ENCODE measurements at regions not wholly inside any gene's neighbourhood (a gene's known extent, or its start where the extent isn't known, plus 50 kb on each side); places are given as distances from the start of the nearest gene placed in this dataset.

DNA sequence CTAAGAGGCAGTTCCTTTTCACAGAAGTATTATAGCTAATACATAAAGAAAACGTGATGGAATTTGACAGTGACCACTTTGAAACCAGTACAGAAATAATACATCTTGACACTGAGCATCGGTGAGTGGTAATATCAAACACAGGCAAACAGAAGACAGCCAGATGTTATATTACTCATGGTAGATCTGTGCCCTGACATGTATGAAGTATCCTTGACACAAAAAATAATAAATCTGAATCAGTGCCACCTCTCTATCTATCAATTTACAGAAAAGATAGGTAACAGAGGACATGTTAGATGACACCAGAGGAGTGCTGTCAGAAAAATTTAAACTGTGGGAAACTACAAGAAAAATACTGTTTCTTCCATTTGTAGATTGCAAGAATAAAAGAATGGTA, 217.4 kb upstream of the POT1 start:
- POLR2A ChIA-PET, result no interaction called here
- Mint-ChIP-seq H3K27me3 (ENCODE audit: low read depth) (no peaks in the 10 kb centered on the region), H3K36me3 (ENCODE audit: low read depth) (no peaks in the 10 kb centered on the region)

DNA sequence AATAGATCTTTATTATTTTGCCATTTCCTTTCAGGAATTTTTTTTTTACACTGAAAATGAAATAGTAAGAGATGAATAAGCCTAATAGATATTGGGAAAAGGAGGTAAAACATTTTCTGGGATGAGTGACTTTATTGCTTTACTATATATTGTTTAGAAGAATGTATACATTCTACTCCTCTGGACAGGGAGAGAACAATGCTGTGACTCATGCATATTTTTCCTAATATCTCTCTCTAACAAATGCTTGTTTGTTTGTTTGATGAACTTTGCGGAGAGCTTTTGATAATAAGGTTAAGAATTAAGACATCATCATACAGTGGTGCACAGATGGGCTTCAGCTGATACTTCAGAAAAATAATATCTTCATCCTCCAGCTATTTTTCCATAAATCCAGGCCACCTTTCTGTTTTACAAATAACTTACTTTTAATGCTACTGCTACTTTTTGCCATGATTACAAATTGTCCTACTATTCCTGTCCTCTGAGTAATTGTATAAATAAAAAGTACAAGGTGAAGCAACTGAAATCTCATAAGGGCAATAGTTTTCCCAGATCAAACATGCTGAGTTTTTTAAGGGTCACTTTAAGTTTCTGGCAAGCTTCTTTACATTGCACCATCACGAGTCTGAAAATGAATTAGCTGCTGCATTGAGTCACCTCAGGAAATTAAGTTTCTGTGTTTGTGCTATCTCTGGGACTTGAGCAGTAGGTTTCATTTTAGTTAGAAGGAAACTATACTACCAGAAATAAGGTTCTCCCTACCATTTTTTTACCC, 207.3 kb upstream of the POT1 start:
- ATAC-seq (no peak), DNase-seq (no peak)
- no peaks in the 10 kb centered on the region for H3K27me3 Mint-ChIP-seq (ENCODE audit: low read depth)
- no peak overlapping the region for H3K27ac Mint-ChIP-seq
- H3K36me3 Mint-ChIP-seq (ENCODE audit: low read depth), result no peaks in the 10 kb centered on the region
- no peak overlapping the region for H3K4me3 Mint-ChIP-seq
- H3K4me1 Mint-ChIP-seq (ENCODE audit: low read depth), result no peaks in the 10 kb centered on the region
- ChIA-PET POLR2A (no interaction called here), CTCF (interaction anchor here (0.9 kb wide), 1 partner anchor 26 kb away, joined by 4 read pairs; no protein-coding TSS in a partner anchor)
- H3K9me3 Mint-ChIP-seq (ENCODE audit: insufficient read depth), result no peaks in the 10 kb centered on the region

More for the DNA sequence above, 217.4 kb upstream of the POT1 start:
- ATAC-seq, result no peak
- Mint-ChIP-seq H3K4me3 (no peak overlapping the region), H3K27ac (no peak overlapping the region), H3K4me1 (ENCODE audit: low read depth) (no peaks in the 10 kb centered on the region), H3K9me3 (ENCODE audit: insufficient read depth) (no peaks in the 10 kb centered on the region)
- no peak for DNase-seq
- CTCF ChIA-PET, result no interaction called here

DNA sequence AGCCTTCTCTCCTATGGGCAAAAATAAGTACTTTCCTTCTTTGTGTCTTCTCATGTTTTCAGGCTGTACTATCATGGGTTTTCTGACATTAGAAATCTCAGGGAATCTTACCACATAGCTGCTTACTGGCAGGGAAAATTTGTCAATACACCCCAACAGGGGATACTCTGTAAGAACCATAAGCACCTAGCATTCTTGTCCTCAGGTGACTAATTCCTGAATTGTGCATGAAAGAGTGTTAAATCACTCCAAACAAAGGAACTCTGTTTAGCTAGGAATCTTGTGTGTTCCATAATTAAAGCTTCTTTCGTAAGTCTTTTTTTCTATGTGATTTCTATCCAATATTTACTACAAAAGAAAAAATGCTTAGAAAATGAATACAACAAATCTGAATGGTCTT, 206.7 kb upstream of the POT1 start:
- ATAC-seq (no peak), DNase-seq (no peak)
- Mint-ChIP-seq H3K4me3 (no peak overlapping the region), H3K27ac (no peak overlapping the region), H3K4me1 (ENCODE audit: low read depth) (no peaks in the 10 kb centered on the region), H3K36me3 (ENCODE audit: low read depth) (no peaks in the 10 kb centered on the region), H3K9me3 (ENCODE audit: insufficient read depth) (no peaks in the 10 kb centered on the region), H3K27me3 (ENCODE audit: low read depth) (no peaks in the 10 kb centered on the region)
- POLR2A ChIA-PET, result no interaction called here
- CTCF ChIA-PET, result no interaction called here

DNA sequence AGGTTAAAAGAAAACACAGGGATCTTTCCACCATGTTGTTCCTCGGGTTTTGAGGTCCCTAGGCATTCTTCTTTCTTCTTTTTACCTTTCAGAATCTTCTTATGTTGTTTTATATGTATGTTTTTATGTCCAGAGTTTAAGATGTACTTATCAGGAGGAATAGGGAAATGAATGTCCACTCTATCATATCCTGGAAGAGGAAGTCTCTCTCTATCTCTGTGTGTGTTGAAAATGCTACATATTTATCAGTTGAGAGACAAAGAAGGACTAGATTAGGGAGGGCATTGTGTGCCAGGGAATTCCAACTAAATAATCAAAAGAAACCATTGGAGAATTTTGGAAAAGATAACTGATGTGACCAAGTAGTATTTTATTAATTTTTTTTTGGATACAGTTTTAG, 200.5 kb upstream of the POT1 start:
- no peaks in the 10 kb centered on the region for H3K36me3 Mint-ChIP-seq (ENCODE audit: low read depth)
- ATAC-seq (no peak), DNase-seq (no peak)
- no peak overlapping the region for H3K27ac Mint-ChIP-seq
- H3K27me3 Mint-ChIP-seq (ENCODE audit: low read depth), result no peaks in the 10 kb centered on the region
- H3K4me1 Mint-ChIP-seq (ENCODE audit: low read depth), result no peaks in the 10 kb centered on the region
- H3K4me3 Mint-ChIP-seq, result no peak overlapping the region
- peaks cover 6% of the 10 kb centered on the region for H3K9me3 Mint-ChIP-seq (ENCODE audit: insufficient read depth)
- ChIA-PET POLR2A (no interaction called here), CTCF (no interaction called here)

DNA sequence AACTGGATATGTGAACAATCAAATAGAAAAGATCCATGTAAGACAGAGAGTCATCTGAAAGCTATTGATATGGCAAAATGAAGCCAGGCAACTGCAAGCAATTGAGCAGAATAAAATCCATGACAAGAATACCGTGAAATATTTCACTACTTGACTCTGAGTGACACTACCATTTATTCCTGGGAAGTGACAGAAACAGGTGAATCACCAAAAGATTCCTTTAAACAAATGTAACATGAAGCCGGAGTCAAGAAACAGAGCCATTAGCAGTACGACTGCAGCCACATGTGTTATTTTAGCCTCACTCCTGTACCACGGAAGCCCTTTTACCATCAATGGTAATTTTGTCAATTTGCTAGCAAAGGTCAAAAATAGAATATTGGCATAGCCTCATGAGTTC, 197.7 kb upstream of the POT1 start:
- H3K4me3 Mint-ChIP-seq, result no peak overlapping the region
- H3K9me3 Mint-ChIP-seq (ENCODE audit: insufficient read depth), result peaks cover 6% of the 10 kb centered on the region
- no peaks in the 10 kb centered on the region for H3K36me3 Mint-ChIP-seq (ENCODE audit: low read depth)
- no peaks in the 10 kb centered on the region for H3K27me3 Mint-ChIP-seq (ENCODE audit: low read depth)
- DNase-seq, result no peak
- ChIA-PET CTCF (no interaction called here), POLR2A (no interaction called here)
- no peak for ATAC-seq
- H3K4me1 Mint-ChIP-seq (ENCODE audit: low read depth), result no peaks in the 10 kb centered on the region
- no peak overlapping the region for H3K27ac Mint-ChIP-seq

DNA sequence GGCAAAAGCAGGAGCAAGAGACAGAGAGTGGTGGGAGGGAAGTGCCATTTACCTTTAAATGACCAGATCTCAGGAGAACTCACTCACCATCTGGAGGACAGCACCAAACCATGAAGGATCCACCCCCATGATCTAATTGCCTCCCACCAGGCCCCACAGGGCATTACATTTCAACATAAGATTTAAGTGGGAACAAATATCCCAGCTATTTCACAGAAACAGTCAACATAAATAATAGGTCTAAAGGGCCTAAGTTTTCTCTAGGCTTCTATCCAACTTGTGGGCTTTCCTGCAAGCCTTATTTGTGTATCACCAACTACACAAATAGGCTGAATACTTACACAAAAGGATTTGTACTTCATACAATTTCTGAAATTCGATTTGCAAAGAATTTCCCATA, 196.8 kb upstream of the POT1 start:
- DNase-seq, result no peak
- Mint-ChIP-seq H3K9me3 (ENCODE audit: insufficient read depth) (peaks cover 6% of the 10 kb centered on the region), H3K27me3 (ENCODE audit: low read depth) (no peaks in the 10 kb centered on the region), H3K4me1 (ENCODE audit: low read depth) (no peaks in the 10 kb centered on the region), H3K4me3 (no peak overlapping the region), H3K36me3 (ENCODE audit: low read depth) (no peaks in the 10 kb centered on the region), H3K27ac (no peak overlapping the region)
- ChIA-PET POLR2A (no interaction called here), CTCF (no interaction called here)
- no peak for ATAC-seq

DNA sequence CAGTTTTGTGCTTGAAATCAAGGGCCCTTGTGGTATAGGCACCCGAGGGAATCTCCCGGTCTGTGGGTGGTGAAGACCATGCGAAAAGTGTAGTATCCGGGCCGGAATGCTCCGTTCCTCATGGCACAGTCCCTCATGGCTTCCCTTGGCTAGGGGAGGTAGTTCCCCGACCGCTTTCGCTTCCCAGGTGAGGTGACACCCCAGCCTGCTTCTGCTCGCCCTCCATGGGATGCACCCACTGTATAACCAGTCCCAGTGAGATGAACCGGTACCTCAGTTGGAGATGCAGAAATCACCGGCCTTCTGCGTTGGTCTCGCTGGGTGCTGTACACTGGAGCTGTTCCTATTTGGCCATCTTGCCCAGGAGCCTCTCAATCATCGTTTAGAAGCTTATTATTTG, 195.7 kb upstream of the POT1 start:
- ATAC-seq (no peak), DNase-seq (no peak)
- H3K27ac Mint-ChIP-seq, result no peak overlapping the region
- peaks cover 6% of the 10 kb centered on the region for H3K9me3 Mint-ChIP-seq (ENCODE audit: insufficient read depth)
- H3K27me3 Mint-ChIP-seq (ENCODE audit: low read depth), result no peaks in the 10 kb centered on the region
- ChIA-PET CTCF (no interaction called here), POLR2A (no interaction called here)
- no peaks in the 10 kb centered on the region for H3K36me3 Mint-ChIP-seq (ENCODE audit: low read depth)
- no peak overlapping the region for H3K4me3 Mint-ChIP-seq
- no peaks in the 10 kb centered on the region for H3K4me1 Mint-ChIP-seq (ENCODE audit: low read depth)

DNA sequence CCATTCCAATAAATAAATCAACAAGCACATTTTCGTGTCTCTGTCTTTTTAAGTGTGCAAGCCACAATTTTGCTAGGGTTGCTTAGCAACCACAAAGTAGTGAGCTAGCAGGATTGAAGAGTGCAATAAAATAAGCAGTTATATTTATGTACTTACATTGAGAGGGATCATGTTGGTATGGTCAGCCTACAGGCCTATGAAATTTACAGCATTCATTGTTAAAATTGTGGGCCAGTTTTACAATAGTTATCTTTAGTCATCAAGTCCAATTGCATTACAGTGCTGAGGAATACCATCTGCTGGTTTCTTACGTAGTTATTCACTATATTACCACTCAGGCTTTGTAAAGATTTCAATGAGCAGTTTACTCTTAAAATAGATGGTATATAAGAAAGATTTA, 192.5 kb upstream of the POT1 start:
- no peak overlapping the region for H3K4me3 Mint-ChIP-seq
- no peak for ATAC-seq
- H3K36me3 Mint-ChIP-seq (ENCODE audit: low read depth), result no peaks in the 10 kb centered on the region
- H3K4me1 Mint-ChIP-seq (ENCODE audit: low read depth), result no peaks in the 10 kb centered on the region
- peaks cover 6% of the 10 kb centered on the region for H3K9me3 Mint-ChIP-seq (ENCODE audit: insufficient read depth)
- H3K27ac Mint-ChIP-seq, result no peak overlapping the region
- CTCF ChIA-PET, result no interaction called here
- no peak for DNase-seq
- H3K27me3 Mint-ChIP-seq (ENCODE audit: low read depth), result no peaks in the 10 kb centered on the region
- POLR2A ChIA-PET, result no interaction called here

DNA sequence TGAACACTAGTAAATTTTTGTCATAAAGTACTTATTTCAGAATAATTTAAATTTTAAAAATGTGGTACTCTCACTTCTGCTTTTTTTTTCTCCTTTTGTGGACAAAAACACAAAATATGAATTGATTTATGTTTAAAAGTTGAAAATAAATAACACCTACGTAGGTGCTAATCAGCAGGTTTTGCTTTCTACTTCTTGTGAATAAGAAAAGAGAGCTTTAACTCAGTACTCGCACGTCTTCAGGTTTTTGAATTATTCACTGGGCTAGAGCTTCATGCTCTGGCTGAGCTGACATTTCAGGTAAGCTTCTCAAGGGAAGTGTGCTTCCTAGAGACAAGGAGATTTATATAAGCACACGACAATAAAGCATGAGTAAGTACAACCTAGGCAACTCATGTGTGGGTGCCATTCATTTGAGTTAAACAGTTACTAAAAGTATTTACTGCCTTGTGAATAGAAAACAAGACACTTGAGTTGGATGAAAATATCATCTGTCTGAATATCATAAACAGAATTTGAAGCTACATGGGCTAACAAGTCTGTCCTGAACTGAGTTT, 190.0 kb upstream of the POT1 start:
- ChIA-PET POLR2A (no interaction called here), CTCF (no interaction called here)
- Mint-ChIP-seq H3K27ac (no peak overlapping the region), H3K27me3 (ENCODE audit: low read depth) (no peaks in the 10 kb centered on the region), H3K36me3 (ENCODE audit: low read depth) (no peaks in the 10 kb centered on the region), H3K9me3 (ENCODE audit: insufficient read depth) (no peaks in the 10 kb centered on the region), H3K4me1 (ENCODE audit: low read depth) (no peaks in the 10 kb centered on the region), H3K4me3 (no peak overlapping the region)
- no peak for ATAC-seq
- no peak for DNase-seq

DNA sequence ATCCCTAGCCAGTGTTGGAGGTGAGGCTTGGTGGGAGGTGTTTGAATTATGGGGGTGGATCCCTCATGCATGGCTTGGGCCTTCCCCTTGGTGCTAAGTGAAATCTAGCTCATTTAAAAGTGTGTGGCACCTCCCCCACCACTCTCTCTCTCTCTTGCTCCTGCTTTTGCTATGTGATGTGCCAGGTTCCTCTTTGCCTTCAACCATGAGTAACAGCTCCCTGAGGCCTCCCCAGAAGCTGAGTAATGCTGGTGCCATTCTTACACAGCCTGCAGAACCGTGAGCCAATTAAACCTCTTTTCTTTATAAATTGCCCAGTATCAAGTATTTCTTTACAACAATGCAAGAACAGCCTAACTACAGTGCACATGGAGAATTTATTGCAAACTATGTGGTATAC, 188.8 kb upstream of the POT1 start:
- ChIA-PET CTCF (no interaction called here), POLR2A (no interaction called here)
- Mint-ChIP-seq H3K4me3 (no peak overlapping the region), H3K27me3 (ENCODE audit: low read depth) (no peaks in the 10 kb centered on the region), H3K9me3 (ENCODE audit: insufficient read depth) (no peaks in the 10 kb centered on the region), H3K27ac (no peak overlapping the region), H3K36me3 (ENCODE audit: low read depth) (no peaks in the 10 kb centered on the region), H3K4me1 (ENCODE audit: low read depth) (no peaks in the 10 kb centered on the region)
- DNase-seq (no peak), ATAC-seq (no peak)

DNA sequence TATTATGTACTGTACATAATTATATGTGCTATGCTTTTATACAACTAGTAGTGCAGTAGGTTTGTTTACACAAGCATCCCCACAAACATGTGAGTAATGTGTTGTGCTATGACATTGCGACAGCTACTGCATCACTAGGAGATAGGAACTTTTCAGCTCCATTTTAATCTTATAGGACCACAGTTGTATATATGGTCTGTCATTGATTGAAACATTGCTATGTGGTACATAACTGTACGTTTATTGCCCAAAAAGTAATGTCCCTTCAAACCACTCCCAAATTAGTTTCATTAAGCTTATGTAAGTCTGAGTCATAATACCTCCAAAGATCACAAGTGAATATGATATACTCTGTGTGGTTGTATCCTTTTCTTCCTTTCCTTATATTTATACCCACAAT, 183.2 kb upstream of the POT1 start:
- DNase-seq (no peak), ATAC-seq (no peak)
- Mint-ChIP-seq H3K4me1 (ENCODE audit: low read depth) (no peaks in the 10 kb centered on the region), H3K36me3 (ENCODE audit: low read depth) (no peaks in the 10 kb centered on the region), H3K9me3 (ENCODE audit: insufficient read depth) (no peaks in the 10 kb centered on the region), H3K4me3 (no peak overlapping the region), H3K27me3 (ENCODE audit: low read depth) (no peaks in the 10 kb centered on the region), H3K27ac (no peak overlapping the region)
- POLR2A ChIA-PET, result no interaction called here
- CTCF ChIA-PET, result no interaction called here

DNA sequence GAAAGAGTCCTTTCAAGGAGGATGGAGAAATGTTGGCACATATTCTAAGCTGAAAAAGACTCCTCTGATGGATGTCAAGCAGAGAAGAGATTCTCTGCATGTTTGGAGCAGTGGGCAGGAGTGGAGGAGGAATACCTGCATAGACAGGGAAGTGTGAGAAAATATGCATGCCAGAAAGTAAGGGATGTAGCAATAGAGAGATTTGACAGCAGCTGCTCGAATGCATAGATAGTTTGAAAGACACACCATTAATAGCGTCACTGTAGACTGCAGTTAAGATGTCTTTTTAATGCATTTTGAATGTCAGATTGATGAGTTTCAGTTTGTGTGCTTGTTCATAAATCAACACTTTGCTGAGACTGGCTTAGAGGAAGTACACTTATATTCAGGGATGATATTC, 169.9 kb upstream of the POT1 start:
- no peaks in the 10 kb centered on the region for H3K36me3 Mint-ChIP-seq (ENCODE audit: low read depth)
- DNase-seq (no peak), ATAC-seq (no peak)
- no peaks in the 10 kb centered on the region for H3K9me3 Mint-ChIP-seq (ENCODE audit: insufficient read depth)
- H3K27me3 Mint-ChIP-seq (ENCODE audit: low read depth), result no peaks in the 10 kb centered on the region
- no peak overlapping the region for H3K4me3 Mint-ChIP-seq
- POLR2A ChIA-PET, result no interaction called here
- H3K27ac Mint-ChIP-seq, result no peak overlapping the region
- H3K4me1 Mint-ChIP-seq (ENCODE audit: low read depth), result no peaks in the 10 kb centered on the region
- CTCF ChIA-PET, result no interaction called here

DNA sequence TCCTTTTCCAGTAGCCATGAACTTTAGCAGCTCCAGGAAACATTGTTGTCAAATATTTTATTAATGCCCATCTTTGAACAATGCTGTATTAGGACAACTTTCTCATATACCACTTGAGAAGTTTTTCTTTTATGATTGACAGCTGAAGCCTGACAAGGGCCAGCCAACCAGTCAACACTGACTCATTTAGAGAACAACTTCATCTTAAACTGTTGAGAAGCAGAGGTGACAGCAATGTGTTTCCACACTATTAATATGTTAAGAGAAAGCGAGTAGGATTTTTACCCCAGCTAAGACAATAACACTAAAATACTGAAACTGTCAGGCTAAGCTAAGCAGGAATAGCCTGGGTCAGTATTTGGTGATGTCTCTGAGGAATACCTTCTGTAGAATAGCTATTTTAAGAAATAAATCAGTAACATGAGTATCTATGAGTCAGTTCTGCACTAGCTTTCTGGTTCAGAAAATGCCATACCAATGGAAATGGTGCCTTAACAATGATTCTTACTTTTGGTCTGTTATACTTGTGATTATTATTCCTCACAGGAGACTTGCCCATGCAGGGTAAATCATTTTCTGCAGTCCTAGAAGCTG, 168.8 kb upstream of the POT1 start:
- Mint-ChIP-seq H3K4me3 (no peak overlapping the region), H3K27ac (no peak overlapping the region), H3K27me3 (ENCODE audit: low read depth) (no peaks in the 10 kb centered on the region), H3K36me3 (ENCODE audit: low read depth) (no peaks in the 10 kb centered on the region), H3K9me3 (ENCODE audit: insufficient read depth) (no peaks in the 10 kb centered on the region), H3K4me1 (ENCODE audit: low read depth) (no peaks in the 10 kb centered on the region)
- no peak for ATAC-seq
- POLR2A ChIA-PET, result no interaction called here
- DNase-seq, result no peak
- CTCF ChIA-PET, result no interaction called here

Measured in activated CD8-positive, alpha-beta T cell treated with anti-CD3 and anti-CD28 coated beads, Interleukin-2, amount 10 ng/mL, durations not matched to agents 7 days and 5 days (primary cell).